GM21526 (cell line): ENCODE measurements at regions not wholly inside any gene's neighbourhood (a gene's known extent, or its start where the extent isn't known, plus 50 kb on each side); places are given as distances from the start of the nearest gene placed in this dataset.
"Not testable (repeated sequence)": the region's sequence is repeated elsewhere in the genome, so short reads cannot be mapped to it uniquely, and the experiment has no call there.

Source experiments
- ATAC-seq: cut with Tn5 transposase; IDR thresholded peaks from one replicate; pipeline ENCODE4 v1.9.1; 2021; ENCODE audit warnings: moderate library complexity; ENCODE audit not compliant: unreplicated experiment, low FRiP score

DNA sequence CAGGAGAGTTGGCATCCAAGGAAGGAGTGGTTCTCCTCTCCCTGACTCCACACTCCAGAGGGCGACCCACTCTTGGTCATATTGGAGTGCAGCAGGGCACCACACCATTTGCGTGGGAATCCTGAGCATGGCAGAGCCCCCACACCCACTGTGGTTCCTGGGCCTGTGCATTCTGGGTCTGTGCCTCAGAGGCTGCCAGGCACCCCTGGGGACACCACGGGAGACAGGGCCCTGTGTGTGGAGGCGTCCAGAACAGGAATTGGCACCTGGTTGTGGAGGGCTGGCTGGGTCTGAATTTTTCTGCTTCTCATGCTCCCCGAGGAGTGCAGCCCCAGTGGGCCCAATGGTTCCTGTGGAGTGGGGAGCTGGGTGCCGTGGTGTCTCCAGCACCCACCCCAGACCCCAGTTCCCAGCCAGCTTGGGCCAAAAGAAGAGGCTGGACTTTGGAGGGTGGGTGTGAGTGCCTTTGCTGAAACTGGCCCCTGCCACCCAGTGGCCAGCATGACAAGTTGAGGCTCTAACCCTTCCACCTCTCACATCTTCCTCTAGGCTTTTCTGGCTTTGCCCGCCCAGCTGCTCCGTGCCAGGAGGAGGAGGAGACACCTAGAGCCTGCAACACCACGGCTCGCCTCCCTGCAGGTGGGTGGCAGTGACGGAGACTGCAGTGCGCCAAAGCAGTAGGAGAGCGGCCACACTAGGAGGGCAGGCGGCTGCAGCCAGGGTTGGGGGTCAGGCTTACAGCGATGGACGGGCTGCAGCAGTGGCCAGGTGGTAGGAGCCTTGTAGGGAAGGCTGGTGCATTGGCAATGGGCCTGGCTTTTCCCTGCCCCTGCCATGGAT is 250.7 kb downstream of the TP53TG3F start:
- not testable (repeated sequence) for ATAC-seq

DNA sequence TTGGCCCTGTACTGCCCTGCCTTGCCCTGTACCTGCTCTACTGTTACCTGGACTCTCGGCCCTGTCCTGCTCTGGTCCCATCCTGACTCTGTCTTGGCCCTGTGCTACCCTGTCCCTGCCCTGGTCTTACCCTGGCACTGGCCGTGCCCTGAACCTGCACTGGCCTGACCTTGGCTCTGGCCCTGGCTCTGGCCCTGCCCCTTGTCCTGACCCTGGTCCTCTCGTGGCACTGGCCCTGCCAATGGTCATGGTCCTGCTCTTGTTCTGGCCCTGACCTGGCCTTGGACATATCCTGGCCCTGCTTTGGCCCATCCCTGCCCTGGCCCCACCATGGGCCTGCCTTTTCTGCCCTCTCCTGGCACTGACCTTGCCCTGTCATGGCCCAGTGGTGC is 251.3 kb downstream of the TP53TG3F start:
- not testable (repeated sequence) for ATAC-seq

DNA sequence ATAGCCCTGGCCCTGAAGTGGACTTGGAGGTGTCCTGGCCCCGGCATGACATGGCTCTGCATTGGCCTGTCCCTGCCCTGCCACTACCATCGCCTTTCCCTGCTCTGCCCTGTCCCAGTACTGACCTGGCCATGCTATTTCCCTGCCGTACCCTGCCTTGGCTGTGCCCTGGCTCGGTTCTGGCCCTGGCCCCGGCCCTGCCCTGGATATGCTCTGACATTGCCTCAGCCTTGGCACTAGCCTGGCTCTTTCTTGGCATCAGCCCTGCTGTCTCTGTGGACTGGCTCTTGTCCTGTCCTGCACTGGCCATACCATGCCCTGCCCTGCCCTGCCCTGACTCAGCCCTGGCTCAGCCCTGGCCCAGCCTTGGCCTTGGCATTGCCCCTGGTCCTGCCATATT is 252.2 kb downstream of the TP53TG3F start:
- ATAC-seq: not testable (repeated sequence)

DNA sequence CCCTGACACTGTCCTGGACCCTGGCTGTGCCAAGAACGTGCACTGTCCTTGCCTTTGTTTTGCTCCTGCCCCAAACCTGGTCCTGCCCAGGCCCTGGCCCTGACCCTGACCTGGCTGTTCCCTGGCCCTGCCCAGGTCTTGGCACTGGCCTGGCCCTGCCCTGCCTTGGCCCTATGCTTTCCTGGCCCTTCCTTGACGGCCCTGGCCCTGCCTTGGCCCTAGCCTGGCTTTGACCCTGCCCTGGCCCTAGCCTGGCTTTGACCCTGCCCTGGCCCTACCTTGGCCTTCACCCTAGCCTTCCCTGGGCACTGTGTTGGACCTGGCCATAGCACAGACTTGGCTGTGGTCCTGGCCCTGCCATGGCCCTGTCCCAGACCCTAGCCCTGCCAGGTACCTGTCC is 252.9 kb downstream of the TP53TG3F start:
- ATAC-seq: not testable (repeated sequence)

DNA sequence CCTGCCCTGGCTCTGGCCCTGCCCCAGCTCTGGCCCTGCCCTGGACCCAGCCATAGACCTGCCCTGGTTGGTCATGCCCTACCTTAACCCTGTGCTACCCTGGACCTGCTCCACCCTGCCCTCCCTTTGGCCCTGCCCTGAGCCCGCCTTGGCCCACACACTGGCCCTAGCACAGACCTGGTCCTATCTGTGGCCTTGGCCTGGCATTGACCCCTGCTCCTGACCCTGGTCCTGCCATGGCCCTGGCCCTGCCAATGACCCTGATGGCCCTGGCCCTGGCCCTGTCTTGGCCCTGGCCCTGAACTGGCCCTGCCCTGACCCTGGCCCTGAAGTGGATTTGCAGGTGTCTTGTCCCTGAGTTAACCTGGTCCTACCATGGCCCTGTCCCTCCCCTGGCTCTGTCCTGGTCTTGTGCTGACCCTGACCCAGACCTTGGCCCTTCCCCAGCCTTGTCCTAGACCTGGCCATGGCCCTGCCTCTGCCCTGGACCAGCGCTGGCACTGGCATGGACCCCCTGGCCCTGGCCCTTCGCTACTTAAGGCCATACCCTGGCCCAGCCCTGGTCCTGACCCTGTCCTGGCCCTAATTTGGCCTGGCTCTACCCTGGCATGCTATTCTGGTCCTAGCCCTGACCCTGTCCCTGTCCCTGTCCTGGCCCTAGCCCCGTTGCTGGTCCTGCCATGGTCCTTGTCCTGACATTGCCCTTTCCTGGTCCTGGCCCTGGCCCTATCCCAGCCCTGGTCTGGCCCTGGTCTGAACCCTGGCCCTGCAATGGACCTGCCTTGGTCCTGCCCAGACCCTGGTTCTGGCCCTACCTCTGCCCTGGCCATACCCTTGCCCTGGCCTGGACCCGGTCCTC is 253.7 kb downstream of the TP53TG3F start:
- ATAC-seq: not testable (repeated sequence)

DNA sequence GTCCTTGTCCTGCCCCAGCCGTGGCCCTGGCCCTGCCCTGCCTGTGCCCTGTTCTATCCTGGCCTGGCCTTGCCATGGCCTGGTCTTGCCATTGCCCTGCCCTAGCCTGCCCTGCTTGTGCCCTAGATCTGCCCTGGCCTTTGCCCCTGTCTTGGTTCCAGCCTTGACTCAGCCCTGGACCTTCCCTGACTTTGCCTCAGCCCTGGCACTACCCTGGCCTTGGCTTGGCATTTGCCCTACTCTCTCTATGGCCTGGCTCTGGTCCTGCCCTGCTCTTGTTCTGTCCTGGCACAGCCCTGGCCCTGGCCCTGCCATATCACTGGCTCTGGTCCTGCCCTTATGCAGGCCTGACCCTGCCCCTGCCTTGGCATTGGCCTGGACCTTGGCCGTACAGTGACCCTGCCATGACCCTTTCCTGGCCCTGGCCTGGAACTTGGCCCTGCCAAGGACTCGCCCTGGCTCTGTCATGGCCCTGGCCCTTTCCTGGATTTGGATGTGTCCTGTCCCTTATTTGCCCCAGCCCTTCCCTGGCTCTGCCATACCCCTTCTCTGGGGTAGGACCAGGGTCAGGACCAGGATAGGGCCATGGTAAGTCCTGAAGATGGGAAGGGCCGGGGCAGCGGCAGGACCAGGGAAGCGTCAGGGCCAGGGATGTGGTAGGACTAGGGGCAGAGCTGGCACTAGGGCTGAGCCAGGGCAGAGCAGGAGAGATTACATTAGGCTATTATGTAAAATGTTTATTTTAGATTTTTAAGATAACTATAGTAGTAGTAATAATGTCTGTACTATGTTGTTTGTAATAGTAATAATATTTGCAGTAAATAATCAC is 254.5 kb downstream of the TP53TG3F start:
- not testable (repeated sequence) for ATAC-seq

DNA sequence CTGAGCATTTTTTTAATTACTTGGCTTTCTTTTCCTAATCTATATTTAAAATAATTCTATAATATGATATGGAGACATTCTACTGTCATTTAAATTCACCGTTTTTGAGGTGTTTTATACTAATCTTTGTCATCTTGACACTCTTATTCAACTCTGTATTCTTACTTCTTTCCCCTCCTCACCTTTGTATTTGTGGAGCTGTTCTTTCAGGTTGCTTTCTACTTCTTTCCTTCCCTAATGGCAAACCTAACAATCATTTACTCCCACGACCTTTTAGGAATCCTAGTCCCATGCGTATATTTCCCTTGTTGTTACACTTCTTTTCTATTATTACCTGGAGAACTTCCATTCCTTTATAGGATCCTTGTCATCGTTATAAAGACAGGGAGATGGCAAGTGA is 271.8 kb downstream of the TP53TG3F start:
- ATAC-seq: not testable (repeated sequence)

DNA sequence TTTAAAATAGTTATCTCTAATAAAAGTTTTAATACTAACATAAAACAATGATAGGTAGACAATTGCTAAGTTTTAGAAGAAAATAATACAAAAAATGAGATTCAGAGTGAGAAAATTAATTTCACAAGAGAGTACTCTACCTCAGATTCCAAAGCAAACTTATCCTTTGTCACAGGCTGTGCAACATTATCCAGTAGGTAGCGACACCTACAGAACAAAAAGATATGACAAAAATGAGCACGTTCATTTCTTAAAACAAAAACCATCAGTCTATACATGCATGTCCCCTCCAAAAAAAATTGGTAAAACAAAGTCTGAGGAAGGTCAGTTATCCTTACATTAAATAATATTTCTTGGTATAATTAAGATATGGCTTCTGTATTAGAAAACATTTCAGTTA is 275.2 kb downstream of the TP53TG3F start:
- not testable (repeated sequence) for ATAC-seq

DNA sequence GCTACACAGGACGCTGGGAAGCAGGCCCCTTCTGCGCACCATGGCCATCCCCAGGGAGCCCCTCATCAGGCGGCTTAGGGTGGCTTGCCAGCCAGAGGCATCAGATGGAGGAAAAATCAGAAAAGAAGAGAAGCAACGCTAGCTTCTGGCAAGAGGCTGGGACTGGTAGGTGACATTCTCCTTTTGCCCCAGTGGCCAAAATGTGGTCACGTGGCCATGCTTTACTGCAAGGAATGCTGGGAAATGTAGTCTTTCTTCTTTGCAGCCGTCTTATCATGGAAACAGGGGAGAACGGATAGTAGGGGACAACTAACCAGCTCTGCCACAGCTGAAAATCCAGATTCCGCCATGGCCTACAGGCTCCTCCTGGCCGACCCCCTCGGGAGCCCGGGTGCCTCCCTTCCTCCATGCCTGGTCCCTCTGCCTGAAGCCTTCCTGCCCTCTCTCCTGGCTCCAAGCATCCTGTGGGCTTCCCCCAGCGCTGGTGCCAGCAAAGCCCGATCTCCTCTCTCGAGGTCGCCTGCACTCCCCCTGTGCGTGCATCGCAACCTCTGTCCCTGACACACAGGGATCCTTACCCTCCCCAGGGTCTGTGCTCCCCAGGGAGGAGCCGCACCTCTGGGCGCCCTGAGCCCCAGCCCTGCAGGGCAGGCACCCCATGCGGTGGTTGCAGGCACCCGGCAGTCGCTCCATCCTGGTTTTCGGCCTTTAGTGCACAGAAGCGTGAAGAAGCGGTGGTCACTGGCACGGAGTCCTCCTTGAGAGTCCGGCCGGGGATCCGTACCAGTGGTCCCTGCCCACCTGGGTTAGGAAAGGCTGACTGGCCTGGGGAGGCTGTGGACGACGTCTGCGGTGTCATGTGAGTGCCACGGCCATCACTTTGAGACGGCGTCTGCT is 307.7 kb downstream of the TP53TG3F start:
- ATAC-seq: not testable (repeated sequence)

DNA sequence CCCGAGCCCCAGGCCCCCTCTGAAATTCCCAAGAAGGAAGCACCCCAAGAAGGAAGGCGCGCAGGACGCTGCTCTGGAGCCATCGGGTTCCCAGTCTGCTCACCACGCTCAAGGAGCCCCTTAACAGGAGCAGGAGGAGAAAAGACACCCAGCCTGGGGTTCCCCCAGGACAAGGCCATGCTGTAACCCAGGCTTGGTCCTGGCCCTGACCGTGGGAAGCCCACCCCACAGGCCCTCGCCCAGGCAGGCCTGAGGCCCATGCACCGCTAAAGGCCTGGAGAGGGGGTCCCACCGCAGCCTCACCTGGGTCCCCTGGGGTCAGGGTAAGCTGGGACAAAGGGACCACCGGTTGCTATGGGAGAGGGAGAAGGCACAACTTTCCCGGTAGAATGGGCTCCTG is 309.3 kb downstream of the TP53TG3F start:
- not testable (repeated sequence) for ATAC-seq

DNA sequence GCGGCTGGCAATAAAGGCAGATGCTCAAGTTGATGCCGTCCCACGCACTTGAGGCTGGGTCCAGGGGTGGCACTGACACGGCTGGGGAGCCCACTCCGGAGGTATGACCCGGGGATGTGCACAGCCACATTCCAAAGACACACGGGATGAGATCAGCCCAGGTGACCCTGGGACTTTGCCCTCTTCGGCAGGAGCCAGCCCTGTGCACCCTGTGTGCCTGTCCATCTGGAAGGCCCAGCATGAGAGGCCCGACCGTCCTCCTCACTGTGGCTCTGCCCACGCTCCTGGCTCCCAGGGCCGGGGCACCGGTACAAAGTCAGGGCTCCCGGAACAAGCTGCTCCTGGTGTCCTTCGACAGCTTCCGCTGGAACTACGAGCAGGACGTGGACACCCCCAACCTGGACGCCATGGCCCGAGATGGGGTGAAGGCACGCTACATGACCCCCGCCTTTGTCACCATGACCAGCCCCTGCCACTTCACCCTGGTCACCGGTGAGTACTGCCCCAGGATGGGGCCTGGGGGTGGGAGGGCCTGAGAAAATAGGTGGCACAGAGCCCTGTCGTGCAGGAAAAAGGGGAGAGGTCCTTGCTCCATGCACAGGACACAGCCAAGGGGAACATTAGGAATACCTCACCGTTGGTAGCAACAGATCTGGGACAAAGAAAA is 309.9 kb downstream of the TP53TG3F start:
- ATAC-seq: not testable (repeated sequence)

DNA sequence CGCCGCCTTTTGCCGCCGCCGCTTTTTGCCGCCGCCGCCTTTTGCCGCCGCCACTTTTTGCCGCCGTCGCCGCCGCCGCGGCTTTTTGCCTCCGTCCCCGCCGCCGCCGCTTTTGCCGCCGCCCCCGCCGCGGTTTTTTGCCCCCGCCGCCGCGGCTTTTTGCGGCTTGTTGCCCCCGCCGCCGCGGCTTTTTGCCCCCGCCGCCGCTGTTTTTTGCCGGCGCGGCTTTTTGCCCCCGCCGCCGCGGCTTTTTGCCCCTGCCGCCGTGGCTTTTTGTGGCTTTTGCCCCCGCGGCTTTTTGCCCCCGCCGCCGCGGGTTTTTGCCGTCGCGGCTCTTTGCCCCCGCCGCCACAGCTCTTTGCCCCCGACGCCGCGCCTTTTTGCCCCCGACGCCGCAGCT is 311.1 kb downstream of the TP53TG3F start:
- ATAC-seq: not testable (repeated sequence)

DNA sequence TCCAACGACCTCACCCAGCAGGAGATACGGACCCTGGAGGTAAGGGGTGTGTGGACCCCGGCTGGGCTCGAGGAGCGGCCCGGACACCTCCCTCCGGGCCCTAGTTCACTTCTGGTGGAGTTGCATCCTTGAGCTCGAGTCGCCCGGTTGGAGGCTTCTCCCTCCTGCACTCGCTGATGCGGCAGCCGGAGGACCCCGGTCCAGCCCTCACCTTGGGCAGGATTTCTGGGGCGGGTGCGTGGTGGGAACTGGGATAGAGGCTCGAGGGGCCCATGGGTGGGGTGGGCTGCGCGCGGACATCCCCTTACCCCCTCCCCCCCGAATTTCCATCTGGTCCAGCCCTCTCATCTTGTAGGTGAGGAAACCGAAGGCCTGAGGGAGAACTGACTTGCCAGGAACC is 311.8 kb downstream of the TP53TG3F start:
- not testable (repeated sequence) for ATAC-seq

DNA sequence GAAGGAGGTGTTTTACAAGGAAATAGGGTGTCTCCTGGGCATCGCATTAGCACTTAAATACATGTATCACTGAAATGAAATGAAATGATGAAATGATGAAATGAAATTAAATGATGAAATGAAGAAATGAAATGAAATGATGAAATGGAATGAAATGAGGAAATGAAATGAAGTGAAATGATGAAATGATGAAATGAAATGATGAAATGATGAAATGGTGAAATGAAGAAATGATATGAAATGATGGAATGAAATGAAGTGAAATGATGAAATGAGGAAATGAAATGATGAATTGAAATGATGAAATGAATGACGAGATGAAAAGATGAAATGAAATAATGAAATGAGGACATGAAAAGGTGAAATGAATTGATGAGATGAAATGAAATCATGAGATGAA is 314.6 kb downstream of the TP53TG3F start:
- not testable (repeated sequence) for ATAC-seq

DNA sequence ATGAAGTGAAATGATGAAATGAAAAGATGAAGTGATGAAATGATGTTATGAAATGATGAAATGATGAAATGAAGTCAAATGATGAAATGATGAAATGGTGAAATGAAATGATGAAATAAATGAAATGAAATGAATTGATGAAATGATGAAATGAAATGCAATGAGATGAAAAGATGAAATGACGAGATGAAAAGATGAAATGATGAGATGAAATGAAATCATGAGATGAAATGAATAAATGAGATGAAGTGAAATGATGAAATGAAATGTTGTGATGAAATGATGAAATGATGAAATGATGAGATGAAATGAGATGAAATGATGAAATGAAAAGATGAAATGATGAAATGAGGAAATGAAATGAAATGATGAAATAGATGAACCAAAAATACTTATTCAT is 315.3 kb downstream of the TP53TG3F start:
- not testable (repeated sequence) for ATAC-seq

DNA sequence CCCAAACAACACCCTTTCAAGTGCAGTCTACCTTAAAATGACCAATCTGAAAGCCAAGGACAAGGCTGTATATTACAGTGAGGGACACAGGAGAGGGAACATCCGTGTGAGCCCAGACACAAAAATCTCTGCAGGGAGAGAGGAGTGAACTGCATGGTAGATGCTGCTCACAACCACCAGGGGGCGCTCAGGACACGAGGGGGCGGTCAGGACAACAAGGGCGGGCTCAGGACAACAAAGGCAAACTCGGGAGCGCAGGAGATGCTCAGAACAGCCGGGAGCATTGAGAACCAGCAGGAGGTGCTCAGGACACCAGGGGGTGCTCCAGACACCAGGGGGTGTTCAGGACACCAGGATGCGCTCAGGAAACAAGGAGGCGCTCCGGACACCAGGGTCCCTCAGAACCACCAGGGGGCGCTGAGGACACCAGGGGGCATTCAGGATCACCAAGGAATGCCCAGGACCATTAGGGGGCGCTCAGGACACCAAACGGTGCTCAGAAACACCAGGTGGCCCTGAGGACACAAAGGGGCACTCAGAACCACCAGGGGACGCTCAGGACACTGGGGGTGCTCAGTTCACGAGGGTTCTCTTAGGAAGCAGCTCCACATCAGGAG is 357.0 kb downstream of the TP53TG3F start:
- ATAC-seq: not testable (repeated sequence)

DNA sequence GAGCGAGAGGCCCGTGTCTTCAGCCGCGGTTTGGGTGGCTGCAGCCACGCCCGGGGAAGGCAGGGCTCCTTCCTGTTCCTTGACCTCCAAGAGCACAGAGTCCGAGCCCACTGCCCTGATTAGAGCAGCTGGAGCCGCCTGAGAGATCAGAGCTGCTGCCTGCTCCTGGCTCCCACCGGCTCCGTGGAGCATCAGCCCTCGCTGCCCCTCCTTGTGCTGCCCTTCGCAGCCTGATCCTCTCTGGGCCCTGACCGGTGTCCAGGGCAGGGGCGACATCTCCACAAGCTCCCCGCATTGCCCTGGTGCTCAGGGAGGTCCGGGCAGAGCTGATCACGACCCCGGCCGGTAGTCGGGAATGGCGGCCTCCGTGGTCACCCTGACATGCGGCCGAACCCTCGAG is 365.3 kb downstream of the TP53TG3F start:
- not testable (repeated sequence) for ATAC-seq

DNA sequence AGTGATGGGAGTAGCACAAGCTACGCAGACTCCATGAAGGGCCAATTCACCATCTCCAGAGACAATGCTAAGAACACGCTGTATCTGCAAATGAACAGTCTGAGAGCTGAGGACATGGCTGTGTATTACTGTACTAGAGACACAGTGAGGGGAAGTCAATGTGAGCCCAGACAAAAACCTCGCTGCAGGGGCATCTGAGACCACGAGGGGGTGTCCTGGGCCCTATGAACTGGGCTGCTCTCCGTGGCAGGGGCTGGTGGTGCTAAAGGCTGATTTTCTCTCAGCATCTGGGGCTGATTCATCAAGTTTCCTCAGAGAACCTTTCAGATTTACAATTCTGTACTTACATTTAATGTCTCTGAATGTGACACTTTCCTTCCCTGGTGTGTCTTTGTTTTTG is 368.1 kb downstream of the TP53TG3F start:
- not testable (repeated sequence) for ATAC-seq

DNA sequence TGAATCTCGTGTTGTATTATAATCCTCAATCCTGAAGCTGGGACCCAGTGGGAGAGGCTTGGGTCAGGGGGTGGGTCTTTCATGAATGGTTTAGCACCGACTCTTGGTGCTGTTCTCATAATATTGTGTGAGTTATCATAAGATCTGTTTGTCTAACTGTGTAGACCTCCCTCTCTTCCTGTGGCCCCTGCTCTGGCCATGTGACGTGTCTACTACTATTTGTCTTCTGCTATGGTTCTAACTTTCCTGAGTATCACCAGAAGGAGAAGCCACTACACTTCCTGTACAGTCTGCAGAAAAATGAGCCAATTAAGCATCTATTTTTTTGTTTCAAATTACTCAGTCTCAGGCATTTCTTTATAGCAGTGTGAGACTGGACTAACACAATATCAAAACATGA is 379.7 kb downstream of the TP53TG3F start:
- ATAC-seq: not testable (repeated sequence)
